GM21737 (cell line): ENCODE measurements at regions not wholly inside any gene's neighbourhood (a gene's known extent, or its start where the extent isn't known, plus 50 kb on each side); places are given as distances from the start of the nearest gene placed in this dataset.

Experiments used
- ATAC-seq: cut with Tn5 transposase; IDR thresholded peaks from one replicate; pipeline ENCODE4 v1.9.1; 2021; ENCODE audit warnings: mild to moderate bottlenecking, moderate library complexity; ENCODE audit not compliant: unreplicated experiment

- no peak for ATAC-seq
Observed at GRCh38 chr13:33462109-33462508, 176.6 kb upstream of the STARD13 start.

GRCh38 chr13:33464345-33464744 lies 178.8 kb upstream of the STARD13 start:
- ATAC-seq, result no peak

GRCh38 chr13:33466262-33466661 lies 180.7 kb upstream of the STARD13 start:
- ATAC-seq, result no peak

- ATAC-seq, result no peak
Observed at GRCh38 chr13:33467556-33467955, 182.0 kb upstream of the STARD13 start.

- ATAC-seq, result no peak
Observed at GRCh38 chr13:33471204-33471603, 185.6 kb upstream of the STARD13 start.

- ATAC-seq, result no peak
Observed at GRCh38 chr13:33472446-33472845, 186.9 kb upstream of the STARD13 start.

GRCh38 chr13:33479105-33479504 lies 193.6 kb upstream of the STARD13 start:
- ATAC-seq, result no peak

- no peak for ATAC-seq
Observed at GRCh38 chr13:33480561-33480960, 195.0 kb upstream of the STARD13 start.

- no peak for ATAC-seq
Observed at GRCh38 chr13:33483471-33483870, 197.9 kb upstream of the STARD13 start.

GRCh38 chr13:33485247-33485646 lies 199.7 kb upstream of the STARD13 start:
- ATAC-seq, result no peak

GRCh38 chr13:33487575-33488243 lies 202.2 kb upstream of the STARD13 start:
- ATAC-seq, result no peak

- ATAC-seq, result no peak
Observed at GRCh38 chr13:33489563-33489962, 204.0 kb upstream of the STARD13 start.

GRCh38 chr13:33490461-33491327 lies 205.1 kb upstream of the STARD13 start:
- no peak for ATAC-seq

GRCh38 chr13:33493672-33494365 lies 208.3 kb upstream of the STARD13 start:
- no peak for ATAC-seq

- no peak for ATAC-seq
Observed at GRCh38 chr13:33494596-33495204, 209.1 kb upstream of the STARD13 start.

GRCh38 chr13:33496336-33496735 lies 210.8 kb upstream of the STARD13 start:
- no peak for ATAC-seq

GRCh38 chr13:33497146-33497845 lies 211.7 kb upstream of the STARD13 start:
- no peak for ATAC-seq

GRCh38 chr13:33508060-33508459 lies 222.5 kb upstream of the STARD13 start:
- ATAC-seq, result no peak

GRCh38 chr13:33509642-33510229 lies 224.2 kb upstream of the STARD13 start:
- ATAC-seq, result no peak

- ATAC-seq, result no peak
Observed at GRCh38 chr13:33510350-33510970, 224.9 kb upstream of the STARD13 start.
